ENCODE measurements at regions not wholly inside any gene's neighbourhood (a gene's known extent, or its start where the extent isn't known, plus 50 kb on each side); places are given as distances from the start of the nearest gene placed in this dataset.

- H3K9me3 Mint-ChIP-seq: no peaks in the 10 kb centered on the region
- no peaks in the 10 kb centered on the region for H3K27me3 Mint-ChIP-seq (ENCODE audit: insufficient read depth)
- H3K27ac Mint-ChIP-seq: no peak overlapping the region
- H3K36me3 Mint-ChIP-seq (ENCODE audit: low read depth): no peaks in the 10 kb centered on the region
- intact Hi-C loops (cut with micrococcal nuclease): no loop called here
- DNase-seq (ENCODE audit: low spot score): no peak
- no peaks in the 10 kb centered on the region for H3K4me1 Mint-ChIP-seq (ENCODE audit: low read depth)
- no peak overlapping the region for H3K4me3 Mint-ChIP-seq
These were observed 161.9 kb upstream of the XYLT1 start for GRCh38 chr16:17632667-17633066.

- Mint-ChIP-seq H3K4me3 (no peak overlapping the region), H3K27me3 (ENCODE audit: insufficient read depth) (no peaks in the 10 kb centered on the region), H3K36me3 (ENCODE audit: low read depth) (no peaks in the 10 kb centered on the region), H3K4me1 (ENCODE audit: low read depth) (no peaks in the 10 kb centered on the region), H3K27ac (no peak overlapping the region), H3K9me3 (peaks cover 19% of the 10 kb centered on the region)
- no peak for DNase-seq (ENCODE audit: low spot score)
- intact Hi-C loops (cut with micrococcal nuclease): no loop called here
These were observed 159.2 kb upstream of the XYLT1 start for GRCh38 chr16:17629936-17630335.

- no peaks in the 10 kb centered on the region for H3K36me3 Mint-ChIP-seq (ENCODE audit: low read depth)
- H3K9me3 Mint-ChIP-seq: peaks cover 24% of the 10 kb centered on the region
- no peak overlapping the region for H3K4me3 Mint-ChIP-seq
- H3K27me3 Mint-ChIP-seq (ENCODE audit: insufficient read depth): no peaks in the 10 kb centered on the region
- DNase-seq (ENCODE audit: low spot score): no peak
- intact Hi-C loops (cut with micrococcal nuclease): no loop called here
- H3K4me1 Mint-ChIP-seq (ENCODE audit: low read depth): no peaks in the 10 kb centered on the region
- H3K27ac Mint-ChIP-seq: no peak overlapping the region
These were observed 158.2 kb upstream of the XYLT1 start for GRCh38 chr16:17628983-17629382.

DNA sequence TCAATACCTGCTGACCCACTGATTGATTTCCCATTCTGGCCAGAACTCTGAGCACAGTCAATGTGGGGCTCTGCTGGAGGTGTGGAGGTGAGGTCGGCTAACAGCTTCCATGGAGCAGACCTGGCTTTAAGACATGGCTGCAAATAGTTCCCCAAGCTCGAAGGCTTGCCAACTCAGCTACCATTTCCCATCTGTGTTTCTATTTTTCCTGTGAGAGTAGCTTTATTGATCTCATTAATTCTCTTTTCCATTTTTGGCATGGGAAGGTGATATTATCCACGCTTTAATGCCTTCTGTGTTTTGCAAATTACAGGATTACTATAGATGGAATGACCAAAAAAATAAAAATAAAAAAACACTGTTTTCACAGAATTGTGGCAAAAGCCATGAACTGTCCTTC is 151.6 kb upstream of the XYLT1 start:
- Mint-ChIP-seq H3K36me3 (ENCODE audit: low read depth) (no peaks in the 10 kb centered on the region), H3K4me1 (ENCODE audit: low read depth) (no peaks in the 10 kb centered on the region), H3K27ac (no peak overlapping the region), H3K9me3 (peaks cover 27% of the 10 kb centered on the region), H3K27me3 (ENCODE audit: insufficient read depth) (peaks cover 3% of the 10 kb centered on the region), H3K4me3 (no peak overlapping the region)
- no peak for DNase-seq (ENCODE audit: low spot score)
- intact Hi-C loops (cut with micrococcal nuclease): no loop called here

DNA sequence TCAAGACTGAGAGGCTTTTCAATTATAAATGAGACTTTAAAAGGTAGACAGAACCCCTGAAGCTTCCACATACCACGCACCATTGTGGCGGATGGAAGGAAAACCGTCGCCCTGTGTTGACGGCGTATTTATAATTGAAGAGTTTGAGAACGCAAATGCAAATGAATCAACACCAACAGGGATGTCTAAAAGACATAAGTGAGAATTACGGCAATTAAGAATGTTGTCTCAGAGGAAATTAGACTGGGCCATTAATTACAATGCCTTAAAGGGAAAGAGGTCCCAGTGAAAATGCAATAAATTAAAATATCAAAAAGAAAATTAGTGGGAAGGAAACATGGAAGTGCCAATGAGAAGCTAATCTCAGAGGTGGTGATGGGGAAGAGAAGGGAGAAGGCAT is 148.5 kb upstream of the XYLT1 start:
- H3K4me1 Mint-ChIP-seq (ENCODE audit: low read depth): no peaks in the 10 kb centered on the region
- no peak for DNase-seq (ENCODE audit: low spot score)
- peaks cover 4% of the 10 kb centered on the region for H3K9me3 Mint-ChIP-seq
- H3K4me3 Mint-ChIP-seq: no peak overlapping the region
- H3K36me3 Mint-ChIP-seq (ENCODE audit: low read depth): no peaks in the 10 kb centered on the region
- intact Hi-C loops (cut with micrococcal nuclease): no loop called here
- no peak overlapping the region for H3K27ac Mint-ChIP-seq
- H3K27me3 Mint-ChIP-seq (ENCODE audit: insufficient read depth): peaks cover 3% of the 10 kb centered on the region

DNA sequence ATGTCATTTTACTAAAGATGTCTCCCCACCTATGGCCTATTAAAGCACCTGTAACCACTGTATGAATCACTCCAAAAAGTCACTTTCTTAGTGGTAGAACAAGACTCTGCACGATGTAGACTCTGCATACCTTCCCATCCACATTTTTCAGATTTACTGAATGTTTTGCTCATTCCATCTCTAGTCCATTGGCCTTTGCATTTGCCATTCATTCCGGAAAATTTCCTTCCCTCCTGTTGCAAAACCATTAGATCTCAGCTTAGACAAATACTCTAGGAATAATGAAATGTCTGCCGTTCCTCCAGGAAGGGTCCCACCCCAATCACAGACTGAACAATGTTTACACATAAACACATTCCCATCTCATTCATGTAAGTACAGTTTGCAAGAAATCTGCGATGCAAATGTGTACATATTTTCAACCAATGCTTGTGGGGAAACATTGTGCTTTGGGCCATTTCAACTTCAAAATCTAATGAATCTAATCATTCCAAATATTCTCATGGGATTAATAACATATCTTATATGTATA is 146.3 kb upstream of the XYLT1 start:
- no peak for DNase-seq (ENCODE audit: low spot score)
- peaks cover 3% of the 10 kb centered on the region for H3K27me3 Mint-ChIP-seq (ENCODE audit: insufficient read depth)
- no peaks in the 10 kb centered on the region for H3K9me3 Mint-ChIP-seq
- intact Hi-C loops (cut with micrococcal nuclease): no loop called here
- H3K36me3 Mint-ChIP-seq (ENCODE audit: low read depth): no peaks in the 10 kb centered on the region
- H3K4me1 Mint-ChIP-seq (ENCODE audit: low read depth): no peaks in the 10 kb centered on the region
- no peak overlapping the region for H3K4me3 Mint-ChIP-seq
- no peak overlapping the region for H3K27ac Mint-ChIP-seq

DNA sequence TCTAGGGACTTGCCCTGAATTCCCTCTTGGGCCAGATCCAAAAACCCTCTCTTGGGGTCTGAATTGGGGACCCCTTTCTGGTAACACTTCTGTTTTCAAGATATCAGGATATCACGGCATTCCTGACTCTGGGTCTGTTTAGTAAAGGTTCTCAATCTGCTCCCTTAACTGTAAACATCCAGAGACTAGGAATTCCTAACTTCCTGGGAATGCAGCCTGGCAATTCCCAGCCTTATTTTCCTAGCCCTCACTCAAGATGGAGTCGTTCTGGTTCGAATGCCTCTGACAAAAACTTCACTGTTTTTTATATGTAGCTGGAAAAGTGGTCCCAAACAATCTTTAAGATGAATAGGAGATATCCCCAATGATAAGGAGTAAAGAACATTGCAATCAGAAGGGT is 141.6 kb upstream of the XYLT1 start:
- Mint-ChIP-seq H3K27ac (no peak overlapping the region), H3K4me1 (ENCODE audit: low read depth) (peaks cover 1% of the 10 kb centered on the region), H3K27me3 (ENCODE audit: insufficient read depth) (no peaks in the 10 kb centered on the region), H3K4me3 (no peak overlapping the region), H3K9me3 (no peaks in the 10 kb centered on the region), H3K36me3 (ENCODE audit: low read depth) (no peaks in the 10 kb centered on the region)
- intact Hi-C loops (cut with micrococcal nuclease): no loop called here
- DNase-seq (ENCODE audit: low spot score): no peak

DNA sequence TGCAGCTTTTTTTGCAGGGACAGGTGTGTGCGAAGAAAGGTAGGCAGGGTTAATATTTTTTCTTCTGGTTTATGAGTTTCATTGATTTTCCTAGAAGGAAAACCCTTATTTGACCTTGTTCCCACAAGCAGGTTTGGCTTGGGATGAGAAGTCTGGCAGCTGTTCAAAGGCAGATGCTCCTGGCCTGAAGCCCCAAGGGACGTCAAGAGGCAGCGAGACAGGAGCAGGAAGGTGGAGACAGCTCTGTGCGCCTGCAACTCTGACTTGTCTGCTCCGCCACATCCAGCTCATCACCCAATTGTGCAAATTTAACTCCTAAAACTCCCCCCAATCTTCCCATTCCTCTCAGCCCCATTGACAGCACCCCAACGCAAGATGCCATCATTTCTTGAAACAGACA is 136.8 kb upstream of the XYLT1 start:
- Mint-ChIP-seq H3K4me1 (ENCODE audit: low read depth) (peaks cover 9% of the 10 kb centered on the region), H3K4me3 (no peak overlapping the region), H3K9me3 (no peaks in the 10 kb centered on the region), H3K27me3 (ENCODE audit: insufficient read depth) (peaks cover 4% of the 10 kb centered on the region), H3K27ac (no peak overlapping the region), H3K36me3 (ENCODE audit: low read depth) (no peaks in the 10 kb centered on the region)
- no peak for DNase-seq (ENCODE audit: low spot score)
- intact Hi-C loops (cut with micrococcal nuclease): no loop called here

GRCh38 chr16:17607075-17607509 is 136.3 kb upstream of the XYLT1 start:
- intact Hi-C loops (cut with micrococcal nuclease): no loop called here
- Mint-ChIP-seq H3K27ac (no peak overlapping the region), H3K27me3 (ENCODE audit: insufficient read depth) (peaks cover 4% of the 10 kb centered on the region), H3K9me3 (peaks cover 3% of the 10 kb centered on the region), H3K4me1 (ENCODE audit: low read depth) (peaks cover 9% of the 10 kb centered on the region), H3K4me3 (no peak overlapping the region), H3K36me3 (ENCODE audit: low read depth) (no peaks in the 10 kb centered on the region)
- no peak for DNase-seq (ENCODE audit: low spot score)

DNA sequence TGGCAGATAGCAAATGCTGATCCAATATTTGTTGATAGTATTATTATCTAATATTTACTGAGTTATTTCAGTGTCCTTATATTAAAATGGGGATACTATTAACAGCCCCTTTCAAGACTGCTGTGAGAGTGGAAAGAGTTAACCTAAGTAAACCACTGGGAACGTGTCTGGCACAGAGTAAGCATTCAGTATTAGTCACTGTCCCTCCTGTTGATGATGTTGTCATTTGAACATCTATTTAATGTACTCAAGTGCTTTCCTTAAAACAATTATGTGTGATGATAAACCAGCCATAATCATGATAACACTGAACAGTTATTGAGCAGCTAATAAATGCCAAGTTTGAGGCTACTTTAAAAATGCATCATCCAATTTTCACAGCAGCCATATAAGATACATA is 135.7 kb upstream of the XYLT1 start:
- intact Hi-C loops (cut with micrococcal nuclease): no loop called here
- H3K36me3 Mint-ChIP-seq (ENCODE audit: low read depth): no peaks in the 10 kb centered on the region
- H3K4me1 Mint-ChIP-seq (ENCODE audit: low read depth): peaks cover 9% of the 10 kb centered on the region
- DNase-seq (ENCODE audit: low spot score): no peak
- H3K27me3 Mint-ChIP-seq (ENCODE audit: insufficient read depth): peaks cover 4% of the 10 kb centered on the region
- H3K9me3 Mint-ChIP-seq: peaks cover 4% of the 10 kb centered on the region
- no peak overlapping the region for H3K4me3 Mint-ChIP-seq
- no peak overlapping the region for H3K27ac Mint-ChIP-seq

DNA sequence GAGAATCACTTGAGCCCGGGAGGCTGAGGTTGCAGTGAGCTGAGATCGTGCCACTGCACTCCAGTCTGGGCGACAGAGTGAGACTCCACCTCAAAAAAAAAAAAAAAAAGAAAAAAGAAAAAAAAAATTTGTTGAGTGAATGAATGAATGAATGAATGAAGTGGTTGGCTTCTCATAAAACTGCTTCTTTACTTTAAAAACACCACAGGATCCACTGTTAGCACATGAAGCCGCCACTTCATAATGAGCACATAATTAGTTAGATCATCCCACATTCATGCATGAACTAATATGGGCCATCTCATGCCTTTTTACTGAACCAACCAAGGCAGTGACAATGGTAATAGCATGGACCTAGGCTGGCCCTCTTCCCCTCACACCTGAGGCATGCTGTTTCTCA is 135.0 kb upstream of the XYLT1 start:
- intact Hi-C loops (cut with micrococcal nuclease): no loop called here
- H3K4me1 Mint-ChIP-seq (ENCODE audit: low read depth): peaks cover 9% of the 10 kb centered on the region
- no peak overlapping the region for H3K4me3 Mint-ChIP-seq
- H3K36me3 Mint-ChIP-seq (ENCODE audit: low read depth): no peaks in the 10 kb centered on the region
- H3K27me3 Mint-ChIP-seq (ENCODE audit: insufficient read depth): peaks cover 4% of the 10 kb centered on the region
- H3K27ac Mint-ChIP-seq: no peak overlapping the region
- peaks cover 4% of the 10 kb centered on the region for H3K9me3 Mint-ChIP-seq
- no peak for DNase-seq (ENCODE audit: low spot score)

DNA sequence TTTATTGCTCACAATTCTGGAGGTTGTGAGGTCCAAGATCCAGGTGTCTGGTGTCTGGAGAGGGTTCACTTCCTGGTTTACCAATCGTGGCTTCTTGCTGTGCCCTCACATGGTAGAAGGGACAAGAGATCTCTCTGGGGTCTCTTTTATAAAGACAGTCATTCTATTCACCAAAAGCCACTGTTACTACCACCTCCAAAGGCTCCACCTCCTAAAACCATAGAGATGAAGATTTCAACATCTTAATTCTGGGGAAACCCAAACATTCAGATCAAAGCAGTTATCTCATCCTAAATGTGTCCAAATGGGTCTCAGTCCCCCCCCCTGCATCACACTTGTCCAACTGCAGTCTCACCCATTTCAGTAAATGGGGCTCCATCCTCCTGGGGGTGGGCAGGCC is 132.9 kb upstream of the XYLT1 start:
- H3K36me3 Mint-ChIP-seq (ENCODE audit: low read depth): no peaks in the 10 kb centered on the region
- H3K27me3 Mint-ChIP-seq (ENCODE audit: insufficient read depth): peaks cover 4% of the 10 kb centered on the region
- DNase-seq (ENCODE audit: low spot score): no peak
- intact Hi-C loops (cut with micrococcal nuclease): no loop called here
- no peak overlapping the region for H3K27ac Mint-ChIP-seq
- no peak overlapping the region for H3K4me3 Mint-ChIP-seq
- H3K4me1 Mint-ChIP-seq (ENCODE audit: low read depth): peaks cover 9% of the 10 kb centered on the region
- peaks cover 12% of the 10 kb centered on the region for H3K9me3 Mint-ChIP-seq

GRCh38 chr16:17602678-17603077 is 131.9 kb upstream of the XYLT1 start:
- no peak overlapping the region for H3K27ac Mint-ChIP-seq
- intact Hi-C loops (cut with micrococcal nuclease): no loop called here
- peaks cover 9% of the 10 kb centered on the region for H3K4me1 Mint-ChIP-seq (ENCODE audit: low read depth)
- no peak overlapping the region for H3K4me3 Mint-ChIP-seq
- H3K27me3 Mint-ChIP-seq (ENCODE audit: insufficient read depth): peaks cover 4% of the 10 kb centered on the region
- peaks cover 22% of the 10 kb centered on the region for H3K9me3 Mint-ChIP-seq
- DNase-seq (ENCODE audit: low spot score): no peak
- H3K36me3 Mint-ChIP-seq (ENCODE audit: low read depth): no peaks in the 10 kb centered on the region

DNA sequence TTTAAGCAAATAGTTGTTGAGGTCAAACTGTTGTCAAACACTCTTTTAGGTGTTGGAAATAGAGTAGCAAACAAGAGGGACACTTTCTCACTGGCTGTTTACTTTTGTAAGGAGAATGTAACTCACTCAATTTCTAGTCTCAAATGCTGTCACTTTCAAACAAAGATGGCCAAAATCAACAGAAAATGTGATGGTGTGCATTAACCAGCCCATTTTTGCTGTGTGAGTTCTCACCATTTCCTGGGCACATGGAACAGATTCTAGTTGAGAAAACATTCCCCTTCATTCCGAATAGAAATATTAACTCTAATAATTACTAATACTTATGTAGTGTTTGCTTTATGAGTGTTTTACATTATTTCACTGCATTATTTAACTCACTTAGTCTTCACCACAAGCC is 128.2 kb upstream of the XYLT1 start:
- Mint-ChIP-seq H3K27ac (no peak overlapping the region), H3K4me1 (ENCODE audit: low read depth) (no peaks in the 10 kb centered on the region), H3K4me3 (no peak overlapping the region), H3K9me3 (peaks cover 24% of the 10 kb centered on the region), H3K27me3 (ENCODE audit: insufficient read depth) (no peaks in the 10 kb centered on the region), H3K36me3 (ENCODE audit: low read depth) (no peaks in the 10 kb centered on the region)
- no peak for DNase-seq (ENCODE audit: low spot score)
- intact Hi-C loops (cut with micrococcal nuclease): no loop called here

Data from activated T-helper 1 cell treated with anti-CD3 and anti-CD28 coated beads, Interleukin-12 subunit alpha, Interleukin-12 subunit beta, Interleukin-2, Interleukin-4 antibody, amounts not matched to agents 30 ng/mL and 10 ng/mL and 1 ng/mL, durations not matched to agents 14 hours and 24 hours and 36 hours (primary cell).